Endothelial cell of umbilical vein (primary cell): ENCODE measurements at regions not wholly inside any gene's neighbourhood (a gene's known extent, or its start where the extent isn't known, plus 50 kb on each side); places are given as distances from the start of the nearest gene placed in this dataset.

ENCODE experiments used
- BruUV-seq: library from RNA; stranded (reverse); fragments of 400-500 nt; replicated peaks from 2 replicates; lab custom pipeline; 2021; lab: Mats Ljungman, UMichigan
- CTCF ChIA-PET: fragments of 300-600, 350-600 bp; sonication (Branson Sonifier 250); formaldehyde crosslinking; loops from one replicate; lab custom pipeline; 2021; ENCODE audit warnings: antibody characterized with exemption, inconsistent platforms; lab: Charles Lee
- POLR2A ChIA-PET: fragments of 300-600, 350-600 bp; sonication (Branson Sonifier 250); formaldehyde crosslinking; loops from one replicate; lab custom pipeline; 2021; ENCODE audit warnings: antibody characterized with exemption, inconsistent platforms; lab: Charles Lee
- DNase-seq: peaks from one replicate; pipeline ENCODE4 v3.0.0-alpha.2; 2011; ENCODE audit warnings: low read depth, low spot score
- FAIRE-seq: peaks from 2 replicates; lab custom pipeline; 2011; peaks lifted over from hg19 to GRCh38; lab: Jason Lieb, UNC
- H2AFZ ChIP-seq: 2 replicates; pipeline ENCODE4 v1.6.0; 2012; ENCODE audit warnings: low read depth, low read length, control low read depth, inconsistent platforms
- H3K27ac ChIP-seq: 2 replicates; pipeline ENCODE4 v1.5.1; 2011; ENCODE audit warnings: low read depth, mild to moderate bottlenecking, control low read depth, low read length, moderate library complexity; ENCODE audit not compliant: insufficient read depth
- H3K27me3 ChIP-seq, 2 experiments: 2 replicates each; pipeline versions ENCODE4 v1.6.0 to v1.6.1; 2011; ENCODE audit warnings: low read length in 2 of 2, mixed read lengths in 1 of 2; ENCODE audit not compliant: control insufficient read depth in 2 of 2, insufficient read depth in 2 of 2
- H3K36me3 ChIP-seq, 2 experiments: 2 replicates in 1 of 2; 3 replicates in 1 of 2; pipeline ENCODE4 v1.5.1; 2011; ENCODE audit warnings: low read length in 2 of 2, mild to moderate bottlenecking in 1 of 2, moderate library complexity in 1 of 2; ENCODE audit not compliant: control insufficient read depth in 2 of 2, insufficient read depth in 2 of 2; ENCODE audit errors: extremely low read depth in 1 of 2
- H3K4me1 ChIP-seq: 3 replicates; pipeline ENCODE4 v1.5.1; 2011; ENCODE audit warnings: mild to moderate bottlenecking, low read length; ENCODE audit not compliant: control insufficient read depth, insufficient read depth; ENCODE audit errors: extremely low read depth
- H3K4me2 ChIP-seq: 2 replicates; pipeline ENCODE4 v1.6.1; 2011; ENCODE audit warnings: low read length, control low read depth, mixed read lengths; ENCODE audit not compliant: insufficient read depth
- H3K4me3 ChIP-seq, 3 experiments: fragments of 200-600 bp in 1 of 3; sonication (generic), shearing (Covaris generic) in 1 of 3; replicated peaks in 1 of 3; 2 replicates each; pipeline ENCODE4 v1.5.1; 2011 to 2016; ENCODE audit warnings: control low read depth in 3 of 3, low read length in 3 of 3, mild to moderate bottlenecking in 2 of 3, inconsistent platforms in 1 of 3, low read depth in 1 of 3, moderate library complexity in 1 of 3; ENCODE audit not compliant: insufficient read depth in 1 of 3
- H3K79me2 ChIP-seq: 2 replicates; pipeline ENCODE4 v1.6.0; 2012; ENCODE audit warnings: low read length, inconsistent platforms; ENCODE audit not compliant: control insufficient read depth, insufficient read depth
- H3K9ac ChIP-seq: replicated peaks from 2 replicates; pipeline ENCODE3; 2011; ENCODE audit warnings: low read length, control low read depth; ENCODE audit not compliant: insufficient read depth; ENCODE audit errors: extremely low read depth
- H3K9me1 ChIP-seq: replicated peaks from 3 replicates; pipeline ENCODE4 v1.6.0; 2011; ENCODE audit warnings: mild to moderate bottlenecking, low read length; ENCODE audit not compliant: control insufficient read depth, insufficient read depth; ENCODE audit errors: extremely low read depth
- H3K9me3 ChIP-seq: replicated peaks from 2 replicates; pipeline ENCODE4 v1.5.1; 2012; ENCODE audit warnings: low read length, inconsistent platforms; ENCODE audit not compliant: control insufficient read depth, insufficient read depth
- H4K20me1 ChIP-seq: replicated peaks from 2 replicates; pipeline ENCODE3; 2011; ENCODE audit warnings: mild to moderate bottlenecking, low read length; ENCODE audit not compliant: control insufficient read depth, insufficient read depth; ENCODE audit errors: extremely low read depth
- CTCF ChIP-seq, 2 donors: IDR thresholded peaks; 1 replicate in 1 of 2; 2 replicates in 1 of 2; pipeline ENCODE4 v1.5.1; 2011; ENCODE audit warnings: low read length in 2 of 2, mild to moderate bottlenecking in 2 of 2, moderate library complexity in 2 of 2, control low read depth in 1 of 2, inconsistent platforms in 1 of 2, low read depth in 1 of 2; ENCODE audit not compliant: insufficient read depth in 1 of 2; ENCODE audit errors: extremely low read depth in 1 of 2
- EZH2 ChIP-seq: IDR thresholded peaks from 2 replicates; pipeline ENCODE4 v1.6.1; 2012; ENCODE audit warnings: borderline replicate concordance, low read depth, mild to moderate bottlenecking, moderate library complexity, low read length, inconsistent platforms; ENCODE audit not compliant: severe bottlenecking
- FOS ChIP-seq: IDR thresholded peaks from 2 replicates; pipeline ENCODE4 v1.6.1; 2011; ENCODE audit warnings: mild to moderate bottlenecking, low read length, moderate library complexity, borderline replicate concordance; ENCODE audit not compliant: insufficient read depth
- GATA2 ChIP-seq: IDR thresholded peaks from 2 replicates; pipeline ENCODE4 v1.7.0; 2011; ENCODE audit warnings: low read depth, mild to moderate bottlenecking, moderate library complexity, mixed read lengths, low read length; ENCODE audit not compliant: insufficient read length, insufficient read depth
- MYC ChIP-seq: IDR thresholded peaks from one replicate; pipeline ENCODE4 v1.6.1; 2011; ENCODE audit warnings: mild to moderate bottlenecking, low read depth, low read length
- POLR2A ChIP-seq: IDR thresholded peaks from 2 replicates; pipeline ENCODE4 v1.6.1; 2012; ENCODE audit warnings: low read depth, mild to moderate bottlenecking, control low read depth, low read length
- POLR2AphosphoS5 ChIP-seq: IDR thresholded peaks from 2 replicates; pipeline ENCODE4 v1.6.1; 2012; ENCODE audit warnings: low read depth, mild to moderate bottlenecking, control low read depth, low read length, moderate library complexity; ENCODE audit not compliant: insufficient read depth
- dilution Hi-C: fragments of 300-500 bp; cut with MboI; formaldehyde crosslinking; loops from one replicate; pipeline ENCODE4 v1.15.0; 2019; ENCODE audit warnings: low sequenced_read_pairs; ENCODE audit not compliant: extremely low pct_ligation_motif_present
- intact Hi-C: fragments of 100-400 bp; cut with micrococcal nuclease; formaldehyde crosslinking; loops from one replicate; pipeline ENCODE4 v1.10.0; 2022
- TF ChIP-seq, protein P1 (sequence below): IDR thresholded peaks from 2 replicates; pipeline ENCODE4 v1.6.1; 2011; ENCODE audit not compliant: insufficient read depth, insufficient read length

DNA sequence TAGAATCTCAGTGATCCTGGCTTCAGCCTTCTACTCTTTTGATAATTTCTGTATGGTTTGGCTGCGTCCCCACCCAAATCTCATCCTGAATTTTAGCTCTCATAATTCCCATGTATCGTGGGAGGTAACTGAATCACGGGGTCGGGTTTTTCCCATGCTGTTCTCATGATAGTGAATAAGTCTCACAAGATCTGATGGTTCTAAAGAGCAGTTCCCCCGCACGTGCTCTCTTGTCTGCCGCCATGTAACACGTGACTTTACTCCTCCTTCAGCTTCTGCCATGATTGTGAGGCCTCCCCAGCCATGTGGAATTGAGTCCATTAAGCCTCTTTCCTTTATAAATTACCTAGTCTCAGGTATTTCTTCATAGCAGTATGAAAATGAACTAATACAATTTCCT, 507.2 kb downstream of the CDH26 start:
- Histone ChIP-seq H3K9ac (no peak overlapping the region), H3K27ac (no peak overlapping the region), H3K27me3 (no peaks in the 10 kb centered on the region), H3K79me2 (no peaks in the 10 kb centered on the region), H3K9me1 (no peaks in the 10 kb centered on the region), H3K4me1 (no peaks in the 10 kb centered on the region), H3K36me3 (no peaks in the 10 kb centered on the region), H4K20me1 (no peaks in the 10 kb centered on the region), H2AFZ (no peak overlapping the region), H3K4me3 (no peak overlapping the region), H3K9me3 (peaks cover 1% of the 10 kb centered on the region), H3K4me2 (no peak overlapping the region)
- TF ChIP-seq GATA2 (no peak), CTCF (IDR thresholded peaks at IDR 0.05; ENCODE audit: extremely low read depth in 1 of 2, insufficient read depth in 1 of 2, low read depth in 1 of 2, low read length in 2 of 2) (no peak), POLR2AphosphoS5 (no peak), EZH2 (no peak), MYC (no peak), POLR2A (no peak), FOS (no peak)
- TF ChIP-seq, protein P1, sequence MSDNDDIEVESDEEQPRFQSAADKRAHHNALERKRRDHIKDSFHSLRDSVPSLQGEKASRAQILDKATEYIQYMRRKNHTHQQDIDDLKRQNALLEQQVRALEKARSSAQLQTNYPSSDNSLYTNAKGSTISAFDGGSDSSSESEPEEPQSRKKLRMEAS = no peak
- DNase-seq = no peak
- FAIRE-seq = no peak
- ChIA-PET POLR2A (no interaction called here), CTCF (no interaction called here)
- dilution Hi-C loops = no loop called here
- intact Hi-C loops = no loop called here
- BruUV-seq = no TSS peak
